NB4 (cell line): ENCODE measurements at regions not wholly inside any gene's neighbourhood (a gene's known extent, or its start where the extent isn't known, plus 50 kb on each side); places are given as distances from the start of the nearest gene placed in this dataset.

Experiments
- MAX ChIP-seq: IDR thresholded peaks from 2 replicates; pipeline ENCODE4 v1.6.1; 2011; ENCODE audit warnings: low read depth, low read length
- MYC ChIP-seq: IDR thresholded peaks from 2 replicates; pipeline ENCODE4 v1.6.1; 2011; ENCODE audit warnings: low read depth, low read length
- POLR2A ChIP-seq: IDR thresholded peaks from 2 replicates; pipeline ENCODE4 v1.6.1; 2011; ENCODE audit warnings: mild to moderate bottlenecking; ENCODE audit not compliant: insufficient read length; ENCODE audit errors: extremely low read depth
- TF ChIP-seq, protein P1 (sequence below): IDR thresholded peaks from one replicate; pipeline ENCODE4 v1.5.1; 2012; ENCODE audit warnings: low read depth, low read length

DNA sequence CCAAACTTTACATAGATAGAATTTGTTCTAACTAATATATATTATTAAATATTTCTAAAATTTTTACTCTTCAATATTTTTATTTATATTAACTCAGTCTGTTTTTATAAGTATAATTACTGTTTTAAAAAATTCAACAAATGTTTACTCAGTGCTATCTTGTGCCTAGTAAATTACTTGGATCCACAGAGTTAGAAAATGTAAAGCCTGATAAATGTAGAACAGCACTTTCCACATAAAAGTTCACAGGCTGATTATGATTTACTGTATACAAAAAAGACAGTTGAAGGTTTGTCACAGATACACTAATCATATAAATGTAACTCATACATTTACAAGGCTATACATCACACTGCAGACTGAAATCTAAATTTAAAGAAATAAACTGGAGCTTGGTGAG is 170.0 kb downstream of the FOXG1 start:
- TF ChIP-seq POLR2A (no peak), MAX (no peak), MYC (no peak)
- TF ChIP-seq, protein P1, sequence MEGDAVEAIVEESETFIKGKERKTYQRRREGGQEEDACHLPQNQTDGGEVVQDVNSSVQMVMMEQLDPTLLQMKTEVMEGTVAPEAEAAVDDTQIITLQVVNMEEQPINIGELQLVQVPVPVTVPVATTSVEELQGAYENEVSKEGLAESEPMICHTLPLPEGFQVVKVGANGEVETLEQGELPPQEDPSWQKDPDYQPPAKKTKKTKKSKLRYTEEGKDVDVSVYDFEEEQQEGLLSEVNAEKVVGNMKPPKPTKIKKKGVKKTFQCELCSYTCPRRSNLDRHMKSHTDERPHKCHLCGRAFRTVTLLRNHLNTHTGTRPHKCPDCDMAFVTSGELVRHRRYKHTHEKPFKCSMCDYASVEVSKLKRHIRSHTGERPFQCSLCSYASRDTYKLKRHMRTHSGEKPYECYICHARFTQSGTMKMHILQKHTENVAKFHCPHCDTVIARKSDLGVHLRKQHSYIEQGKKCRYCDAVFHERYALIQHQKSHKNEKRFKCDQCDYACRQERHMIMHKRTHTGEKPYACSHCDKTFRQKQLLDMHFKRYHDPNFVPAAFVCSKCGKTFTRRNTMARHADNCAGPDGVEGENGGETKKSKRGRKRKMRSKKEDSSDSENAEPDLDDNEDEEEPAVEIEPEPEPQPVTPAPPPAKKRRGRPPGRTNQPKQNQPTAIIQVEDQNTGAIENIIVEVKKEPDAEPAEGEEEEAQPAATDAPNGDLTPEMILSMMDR: no peak
